ENCODE measurements at regions not wholly inside any gene's neighbourhood (a gene's known extent, or its start where the extent isn't known, plus 50 kb on each side); places are given as distances from the start of the nearest gene placed in this dataset.

DNA sequence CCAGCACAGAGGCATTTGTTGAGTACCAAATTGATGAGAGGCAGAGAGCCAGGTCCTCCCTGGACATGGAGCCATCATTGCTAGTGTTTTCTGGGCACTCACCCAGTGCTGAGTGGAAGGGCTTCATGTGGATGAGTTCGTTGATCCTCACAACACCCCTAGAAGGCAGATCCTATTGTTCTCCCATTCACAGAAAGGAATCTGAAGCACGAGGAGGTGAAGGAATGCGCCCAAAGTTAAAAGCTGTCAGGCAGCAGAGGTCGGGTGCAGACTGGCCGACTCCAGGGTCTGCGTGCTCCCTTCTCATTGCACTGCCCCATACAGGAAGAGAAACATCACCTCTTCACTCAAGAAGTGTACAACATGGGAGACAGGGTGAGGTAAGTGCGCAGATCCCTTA, 153.5 kb upstream of the TNPO1 start:
- H3K27me3 ChIP-seq (ENCODE audit: control insufficient read depth, extremely low read depth, insufficient read depth, low read length), result peaks cover 20% of the 10 kb centered on the region
- FAIRE-seq (no peak), DNase-seq (ENCODE audit: low read depth, low spot score) (no peak)
- H3K27ac ChIP-seq (ENCODE audit: control insufficient read depth, insufficient read depth, low read length), result no peak overlapping the region
- H3K9ac ChIP-seq (ENCODE audit: control insufficient read depth, extremely low read depth, insufficient read depth, low read length), result no peak overlapping the region
- H3K4me2 ChIP-seq (ENCODE audit: control insufficient read depth, extremely low read depth, insufficient read depth, low read depth, low read length), result no peak overlapping the region
- H3K36me3 ChIP-seq (ENCODE audit: control insufficient read depth in 2 of 2, extremely low read depth in 1 of 2, insufficient read depth in 2 of 2, low read length in 2 of 2), result no peaks in the 10 kb centered on the region
- TF ChIP-seq, protein P1, sequence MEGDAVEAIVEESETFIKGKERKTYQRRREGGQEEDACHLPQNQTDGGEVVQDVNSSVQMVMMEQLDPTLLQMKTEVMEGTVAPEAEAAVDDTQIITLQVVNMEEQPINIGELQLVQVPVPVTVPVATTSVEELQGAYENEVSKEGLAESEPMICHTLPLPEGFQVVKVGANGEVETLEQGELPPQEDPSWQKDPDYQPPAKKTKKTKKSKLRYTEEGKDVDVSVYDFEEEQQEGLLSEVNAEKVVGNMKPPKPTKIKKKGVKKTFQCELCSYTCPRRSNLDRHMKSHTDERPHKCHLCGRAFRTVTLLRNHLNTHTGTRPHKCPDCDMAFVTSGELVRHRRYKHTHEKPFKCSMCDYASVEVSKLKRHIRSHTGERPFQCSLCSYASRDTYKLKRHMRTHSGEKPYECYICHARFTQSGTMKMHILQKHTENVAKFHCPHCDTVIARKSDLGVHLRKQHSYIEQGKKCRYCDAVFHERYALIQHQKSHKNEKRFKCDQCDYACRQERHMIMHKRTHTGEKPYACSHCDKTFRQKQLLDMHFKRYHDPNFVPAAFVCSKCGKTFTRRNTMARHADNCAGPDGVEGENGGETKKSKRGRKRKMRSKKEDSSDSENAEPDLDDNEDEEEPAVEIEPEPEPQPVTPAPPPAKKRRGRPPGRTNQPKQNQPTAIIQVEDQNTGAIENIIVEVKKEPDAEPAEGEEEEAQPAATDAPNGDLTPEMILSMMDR (optimal IDR thresholded peaks at IDR 0.05 in 1 of 3, IDR thresholded peaks at IDR 0.05 in 1 of 3, conservative IDR thresholded peaks at IDR 0.05 in 1 of 3; ENCODE audit: extremely low read depth in 1 of 3, insufficient read depth in 2 of 3, low read length in 3 of 3), result no peak
- TF ChIP-seq EZH2 (IDR thresholded peaks at IDR 0.05; ENCODE audit: low read length), result no peak
- H3K4me1 ChIP-seq (ENCODE audit: control insufficient read depth, extremely low read depth, insufficient read depth, low read length), result peaks cover 9% of the 10 kb centered on the region
- H3K9me1 ChIP-seq (ENCODE audit: control insufficient read depth, extremely low read depth, insufficient read depth, low read length), result no peaks in the 10 kb centered on the region
- H4K20me1 ChIP-seq (ENCODE audit: control insufficient read depth, extremely low read depth, insufficient read depth, low read length), result no peaks in the 10 kb centered on the region
- H3K9me3 ChIP-seq (ENCODE audit: control insufficient read depth, low read depth, low read length), result no peaks in the 10 kb centered on the region
- no peak overlapping the region for H2AFZ ChIP-seq (ENCODE audit: control insufficient read depth, low read length)
- no peaks in the 10 kb centered on the region for H3K79me2 ChIP-seq (ENCODE audit: control insufficient read depth, insufficient read depth, low read length)
- no peak overlapping the region for H3K4me3 ChIP-seq (ENCODE audit: control insufficient read depth in 2 of 3, extremely low read depth in 1 of 3, insufficient read depth in 2 of 3, low read depth in 1 of 3, low read length in 3 of 3)
- dilution Hi-C loops (cut with MboI; ENCODE audit: extremely low pct_ligation_motif_present, low sequenced_read_pairs), result no loop called here

DNA sequence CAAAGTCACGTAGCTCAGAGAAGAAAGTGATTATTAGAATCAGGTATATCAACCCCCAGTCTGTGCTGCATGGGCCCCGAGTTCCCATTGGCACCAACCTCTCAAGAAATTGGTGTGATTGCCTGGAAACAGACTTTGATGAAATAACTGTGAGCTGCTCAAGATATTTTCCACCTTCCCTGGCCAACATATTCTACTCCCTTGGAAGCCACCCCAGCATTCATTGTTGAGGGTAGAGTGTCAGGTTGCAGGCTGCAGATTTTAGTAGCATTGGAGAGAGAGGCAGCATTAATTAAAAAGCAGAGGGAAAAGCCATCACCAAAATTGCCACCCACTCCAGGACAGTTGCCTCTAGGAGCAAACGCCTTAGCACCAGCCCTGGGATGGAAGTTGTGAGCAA, 154.2 kb upstream of the TNPO1 start:
- H3K27me3 ChIP-seq (ENCODE audit: control insufficient read depth, extremely low read depth, insufficient read depth, low read length), result peaks cover 20% of the 10 kb centered on the region
- peaks cover 3% of the 10 kb centered on the region for H3K4me1 ChIP-seq (ENCODE audit: control insufficient read depth, extremely low read depth, insufficient read depth, low read length)
- FAIRE-seq (no peak), DNase-seq (ENCODE audit: low read depth, low spot score) (no peak)
- no peak overlapping the region for H2AFZ ChIP-seq (ENCODE audit: control insufficient read depth, low read length)
- no peaks in the 10 kb centered on the region for H3K36me3 ChIP-seq (ENCODE audit: control insufficient read depth in 2 of 2, extremely low read depth in 1 of 2, insufficient read depth in 2 of 2, low read length in 2 of 2)
- TF ChIP-seq EZH2 (IDR thresholded peaks at IDR 0.05; ENCODE audit: low read length), result no peak
- TF ChIP-seq, protein P1 (optimal IDR thresholded peaks at IDR 0.05 in 1 of 3, IDR thresholded peaks at IDR 0.05 in 1 of 3, conservative IDR thresholded peaks at IDR 0.05 in 1 of 3; ENCODE audit: extremely low read depth in 1 of 3, insufficient read depth in 2 of 3, low read length in 3 of 3), result no peak
- H3K4me3 ChIP-seq (ENCODE audit: control insufficient read depth in 2 of 3, extremely low read depth in 1 of 3, insufficient read depth in 2 of 3, low read depth in 1 of 3, low read length in 3 of 3), result no peak overlapping the region
- H3K9ac ChIP-seq (ENCODE audit: control insufficient read depth, extremely low read depth, insufficient read depth, low read length), result no peak overlapping the region
- H3K79me2 ChIP-seq (ENCODE audit: control insufficient read depth, insufficient read depth, low read length), result no peaks in the 10 kb centered on the region
- dilution Hi-C loops (cut with MboI; ENCODE audit: extremely low pct_ligation_motif_present, low sequenced_read_pairs), result no loop called here
- H3K9me1 ChIP-seq (ENCODE audit: control insufficient read depth, extremely low read depth, insufficient read depth, low read length), result no peaks in the 10 kb centered on the region
- no peaks in the 10 kb centered on the region for H4K20me1 ChIP-seq (ENCODE audit: control insufficient read depth, extremely low read depth, insufficient read depth, low read length)
- H3K9me3 ChIP-seq (ENCODE audit: control insufficient read depth, low read depth, low read length), result no peaks in the 10 kb centered on the region
- no peak overlapping the region for H3K27ac ChIP-seq (ENCODE audit: control insufficient read depth, insufficient read depth, low read length)
- H3K4me2 ChIP-seq (ENCODE audit: control insufficient read depth, extremely low read depth, insufficient read depth, low read depth, low read length), result no peak overlapping the region
